ENCODE measurements at regions not wholly inside any gene's neighbourhood (a gene's known extent, or its start where the extent isn't known, plus 50 kb on each side); places are given as distances from the start of the nearest gene placed in this dataset.

- no peak for TF ChIP-seq INSM2 (tag by site-specific recombination; IDR thresholded peaks at IDR 0.05)
- no peak for TF ChIP-seq HOXD13 (CRISPR knock-in tag; IDR thresholded peaks at IDR 0.05; ENCODE audit: borderline replicate concordance)
- no peak for TF ChIP-seq ATF2 (tag by site-specific recombination; IDR thresholded peaks at IDR 0.05; ENCODE audit: low read depth)
- no peak for TF ChIP-seq ZNF785 (tag by site-specific recombination; IDR thresholded peaks at IDR 0.05)
- no peak for TF ChIP-seq SETDB1 (IDR thresholded peaks at IDR 0.05; ENCODE audit: insufficient read length, low read length)
- no peak for TF ChIP-seq ZNF37A (tag by site-specific recombination; IDR thresholded peaks at IDR 0.05)
- no peak for TF ChIP-seq AEBP2 (tag by site-specific recombination; IDR thresholded peaks at IDR 0.05; ENCODE audit: borderline replicate concordance)
- no peak for TF ChIP-seq ZSCAN30 (tag by site-specific recombination; IDR thresholded peaks at IDR 0.05)
- TF ChIP-seq ZNF398 (tag by site-specific recombination; IDR thresholded peaks at IDR 0.05), result no peak
- no peak for TF ChIP-seq ZNF501 (tag by site-specific recombination; IDR thresholded peaks at IDR 0.05)
- no peak for TF ChIP-seq ZNF174 (tag by site-specific recombination; IDR thresholded peaks at IDR 0.05)
- TF ChIP-seq ELK4 (IDR thresholded peaks at IDR 0.05; ENCODE audit: borderline replicate concordance, low read depth, low read length), result no peak
- no peak for TF ChIP-seq ZNF544 (tag by site-specific recombination; IDR thresholded peaks at IDR 0.05)
- no peak for TF ChIP-seq ZNF280C (tag by site-specific recombination; IDR thresholded peaks at IDR 0.05)
- no peak for TF ChIP-seq ZNF558 (tag by site-specific recombination; IDR thresholded peaks at IDR 0.05)
- no peak for TF ChIP-seq ZIC2 (tag by site-specific recombination; IDR thresholded peaks at IDR 0.05)
- TF ChIP-seq ZNF324 (tag by site-specific recombination; IDR thresholded peaks at IDR 0.05), result no peak
- TF ChIP-seq ZNF341 (tag by site-specific recombination; IDR thresholded peaks at IDR 0.05; ENCODE audit: low read depth), result no peak
- no peak for TF ChIP-seq ZNF768 (tag by site-specific recombination; IDR thresholded peaks at IDR 0.05)
- Histone ChIP-seq H3K36me3 (ENCODE audit: control insufficient read depth in 2 of 2, insufficient read depth in 1 of 2, low read length in 2 of 2) (no peaks in the 10 kb centered on the region), H3K4me3 (ENCODE audit: low read depth, low read length) (no peak overlapping the region), H3K27ac (ENCODE audit: extremely low read depth, low read depth, low read length) (no peak overlapping the region), H3K4me1 (ENCODE audit: control insufficient read depth, insufficient read depth, low read length) (no peaks in the 10 kb centered on the region), H3K9me3 (ENCODE audit: control insufficient read depth, insufficient read depth, low read depth, low read length) (no peaks in the 10 kb centered on the region)
- ChIA-PET POLR2A (no interaction called here), CTCF (no interaction called here)
Observed at GRCh38 chr15:26433818-26434217, 339.0 kb downstream of the GABRB3 start.

Measured in HEK293 (cell line).